Esophagus squamous epithelium (tissue), 4 donors: ENCODE measurements at regions not wholly inside any gene's neighbourhood (a gene's known extent, or its start where the extent isn't known, plus 50 kb on each side); places are given as distances from the start of the nearest gene placed in this dataset.

ENCODE experiments used
- POLR2A ChIP-seq, 4 donors: fragments of 450-650 bp; IDR thresholded peaks; one replicate each; pipeline ENCODE4 v1.6.1; 2017; ENCODE audit warnings: antibody characterized with exemption in 4 of 4, mild to moderate bottlenecking in 4 of 4, moderate library complexity in 3 of 4
- TF ChIP-seq, protein P1 (sequence below), 6 experiments: fragments of 450-650 bp in 4 of 6; fragments of 200-600 bp in 2 of 6; sonication (generic) in 2 of 6; IDR thresholded peaks; one replicate each; pipeline ENCODE4 v1.5.1; 2016 to 2019; ENCODE audit warnings: antibody characterized with exemption in 6 of 6, mild to moderate bottlenecking in 4 of 6, moderate library complexity in 4 of 6

DNA sequence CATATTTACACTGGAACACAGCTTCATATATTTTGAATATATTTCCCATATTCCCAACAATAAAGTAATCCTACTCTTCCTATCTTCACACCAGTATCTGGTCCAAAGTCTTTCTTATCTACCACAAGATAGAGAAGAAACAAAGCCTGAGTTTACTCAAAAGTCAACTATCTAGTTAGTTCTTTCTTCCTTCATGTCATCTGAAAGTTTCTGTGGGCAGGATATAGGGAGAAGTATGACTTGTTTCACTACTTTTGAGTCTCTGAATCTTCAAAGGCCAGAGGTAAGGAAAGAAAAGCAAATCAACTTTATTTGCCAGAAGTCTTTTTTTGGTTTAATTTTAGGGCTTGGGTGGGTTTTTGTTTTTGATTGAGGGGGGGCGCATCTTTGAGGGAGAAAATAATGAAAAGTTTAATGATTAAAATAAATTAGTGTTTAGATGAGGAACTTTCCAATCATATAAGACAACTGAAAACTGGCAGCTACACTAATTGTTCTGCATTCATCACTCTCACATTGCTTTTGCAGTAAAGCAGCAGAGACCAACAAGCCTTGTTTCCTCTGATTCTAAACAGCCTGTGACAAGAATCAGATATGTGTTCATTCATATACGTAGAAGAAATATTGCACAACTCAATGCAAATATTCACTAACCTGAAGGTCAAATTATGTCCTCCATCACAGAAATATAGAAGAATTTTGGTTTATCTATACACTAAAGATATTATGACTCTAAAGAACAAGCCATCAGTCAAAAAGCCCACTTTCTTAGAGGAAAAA lies 421.4 kb downstream of the SHQ1 start:
- TF ChIP-seq POLR2A (IDR thresholded peaks at IDR 0.05) = no peak
- TF ChIP-seq, protein P1, sequence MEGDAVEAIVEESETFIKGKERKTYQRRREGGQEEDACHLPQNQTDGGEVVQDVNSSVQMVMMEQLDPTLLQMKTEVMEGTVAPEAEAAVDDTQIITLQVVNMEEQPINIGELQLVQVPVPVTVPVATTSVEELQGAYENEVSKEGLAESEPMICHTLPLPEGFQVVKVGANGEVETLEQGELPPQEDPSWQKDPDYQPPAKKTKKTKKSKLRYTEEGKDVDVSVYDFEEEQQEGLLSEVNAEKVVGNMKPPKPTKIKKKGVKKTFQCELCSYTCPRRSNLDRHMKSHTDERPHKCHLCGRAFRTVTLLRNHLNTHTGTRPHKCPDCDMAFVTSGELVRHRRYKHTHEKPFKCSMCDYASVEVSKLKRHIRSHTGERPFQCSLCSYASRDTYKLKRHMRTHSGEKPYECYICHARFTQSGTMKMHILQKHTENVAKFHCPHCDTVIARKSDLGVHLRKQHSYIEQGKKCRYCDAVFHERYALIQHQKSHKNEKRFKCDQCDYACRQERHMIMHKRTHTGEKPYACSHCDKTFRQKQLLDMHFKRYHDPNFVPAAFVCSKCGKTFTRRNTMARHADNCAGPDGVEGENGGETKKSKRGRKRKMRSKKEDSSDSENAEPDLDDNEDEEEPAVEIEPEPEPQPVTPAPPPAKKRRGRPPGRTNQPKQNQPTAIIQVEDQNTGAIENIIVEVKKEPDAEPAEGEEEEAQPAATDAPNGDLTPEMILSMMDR (IDR thresholded peaks at IDR 0.05) = no peak
